GM23338 (cell line): ENCODE measurements at regions not wholly inside any gene's neighbourhood (a gene's known extent, or its start where the extent isn't known, plus 50 kb on each side); places are given as distances from the start of the nearest gene placed in this dataset.

Experiments used
- ETS1 ChIP-seq: IDR thresholded peaks from 2 replicates; pipeline ENCODE4 v1.6.1; 2016; ENCODE audit warnings: antibody characterized with exemption
- EZH2 ChIP-seq: fragments of 200-600 bp; sonication (generic); IDR thresholded peaks from one replicate; pipeline ENCODE4 v1.8.0; 2017; ENCODE audit warnings: antibody characterized with exemption, mild to moderate bottlenecking, low read depth; ENCODE audit not compliant: unreplicated experiment
- REST ChIP-seq: IDR thresholded peaks from one replicate; pipeline ENCODE4 v1.6.1; 2018; ENCODE audit warnings: antibody characterized with exemption; ENCODE audit not compliant: unreplicated experiment
- STAT1 ChIP-seq: IDR thresholded peaks from one replicate; pipeline ENCODE4 v1.6.1; 2016; ENCODE audit warnings: antibody characterized with exemption; ENCODE audit not compliant: unreplicated experiment
- ZNF114 ChIP-seq: fragments of 250-450 bp; sonication (Bioruptor Pico); IDR thresholded peaks from 2 replicates; pipeline ENCODE4 v1.5.0; 2020; ENCODE audit warnings: mild to moderate bottlenecking, moderate library complexity
- TF ChIP-seq, protein P1 (sequence below): fragments of 250-450 bp; sonication (Bioruptor Pico); IDR thresholded peaks from 2 replicates; pipeline ENCODE4 v1.5.0; 2020; ENCODE audit warnings: mild to moderate bottlenecking, moderate library complexity
- TF ChIP-seq, protein P2 (sequence below), 2 experiments: fragments of 200-600 bp in 1 of 2; sonication (generic) in 1 of 2; conservative IDR thresholded peaks; 2 replicates each; pipeline versions ENCODE4 v1.5.1 to v1.6.1; 2016 to 2017; ENCODE audit warnings: antibody characterized with exemption in 2 of 2, low read depth in 2 of 2, mild to moderate bottlenecking in 2 of 2, moderate library complexity in 1 of 2

DNA sequence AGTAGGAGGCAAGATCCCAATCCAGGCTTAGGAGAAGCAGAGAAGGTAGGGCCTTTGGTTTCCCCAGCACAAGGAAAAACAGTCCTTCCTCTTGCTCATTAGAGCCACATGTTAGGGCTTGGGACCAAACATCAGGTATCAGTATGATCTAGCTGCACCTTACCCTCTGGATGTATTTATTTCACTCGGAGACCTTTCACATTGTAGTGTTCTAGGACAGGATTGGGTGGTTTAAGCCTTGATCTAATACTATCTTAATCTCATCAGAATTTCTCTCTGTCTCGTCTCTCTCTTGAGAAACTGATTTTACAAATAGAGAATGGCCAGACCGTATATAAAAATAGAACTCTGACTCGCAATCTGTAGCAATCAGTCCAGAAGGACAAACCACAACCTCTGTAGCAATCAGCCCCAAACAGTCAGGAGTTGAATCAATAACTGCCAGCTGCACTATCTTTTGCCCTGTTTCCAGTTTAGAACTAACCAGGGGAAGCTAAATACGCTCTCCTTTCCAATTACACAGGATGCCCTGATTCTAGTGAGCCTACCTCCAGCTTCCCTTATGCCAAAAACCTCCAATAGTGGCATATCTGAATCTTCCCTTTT is 207.1 kb downstream of the TDRD15 start (continued):
- TF ChIP-seq, protein P1, sequence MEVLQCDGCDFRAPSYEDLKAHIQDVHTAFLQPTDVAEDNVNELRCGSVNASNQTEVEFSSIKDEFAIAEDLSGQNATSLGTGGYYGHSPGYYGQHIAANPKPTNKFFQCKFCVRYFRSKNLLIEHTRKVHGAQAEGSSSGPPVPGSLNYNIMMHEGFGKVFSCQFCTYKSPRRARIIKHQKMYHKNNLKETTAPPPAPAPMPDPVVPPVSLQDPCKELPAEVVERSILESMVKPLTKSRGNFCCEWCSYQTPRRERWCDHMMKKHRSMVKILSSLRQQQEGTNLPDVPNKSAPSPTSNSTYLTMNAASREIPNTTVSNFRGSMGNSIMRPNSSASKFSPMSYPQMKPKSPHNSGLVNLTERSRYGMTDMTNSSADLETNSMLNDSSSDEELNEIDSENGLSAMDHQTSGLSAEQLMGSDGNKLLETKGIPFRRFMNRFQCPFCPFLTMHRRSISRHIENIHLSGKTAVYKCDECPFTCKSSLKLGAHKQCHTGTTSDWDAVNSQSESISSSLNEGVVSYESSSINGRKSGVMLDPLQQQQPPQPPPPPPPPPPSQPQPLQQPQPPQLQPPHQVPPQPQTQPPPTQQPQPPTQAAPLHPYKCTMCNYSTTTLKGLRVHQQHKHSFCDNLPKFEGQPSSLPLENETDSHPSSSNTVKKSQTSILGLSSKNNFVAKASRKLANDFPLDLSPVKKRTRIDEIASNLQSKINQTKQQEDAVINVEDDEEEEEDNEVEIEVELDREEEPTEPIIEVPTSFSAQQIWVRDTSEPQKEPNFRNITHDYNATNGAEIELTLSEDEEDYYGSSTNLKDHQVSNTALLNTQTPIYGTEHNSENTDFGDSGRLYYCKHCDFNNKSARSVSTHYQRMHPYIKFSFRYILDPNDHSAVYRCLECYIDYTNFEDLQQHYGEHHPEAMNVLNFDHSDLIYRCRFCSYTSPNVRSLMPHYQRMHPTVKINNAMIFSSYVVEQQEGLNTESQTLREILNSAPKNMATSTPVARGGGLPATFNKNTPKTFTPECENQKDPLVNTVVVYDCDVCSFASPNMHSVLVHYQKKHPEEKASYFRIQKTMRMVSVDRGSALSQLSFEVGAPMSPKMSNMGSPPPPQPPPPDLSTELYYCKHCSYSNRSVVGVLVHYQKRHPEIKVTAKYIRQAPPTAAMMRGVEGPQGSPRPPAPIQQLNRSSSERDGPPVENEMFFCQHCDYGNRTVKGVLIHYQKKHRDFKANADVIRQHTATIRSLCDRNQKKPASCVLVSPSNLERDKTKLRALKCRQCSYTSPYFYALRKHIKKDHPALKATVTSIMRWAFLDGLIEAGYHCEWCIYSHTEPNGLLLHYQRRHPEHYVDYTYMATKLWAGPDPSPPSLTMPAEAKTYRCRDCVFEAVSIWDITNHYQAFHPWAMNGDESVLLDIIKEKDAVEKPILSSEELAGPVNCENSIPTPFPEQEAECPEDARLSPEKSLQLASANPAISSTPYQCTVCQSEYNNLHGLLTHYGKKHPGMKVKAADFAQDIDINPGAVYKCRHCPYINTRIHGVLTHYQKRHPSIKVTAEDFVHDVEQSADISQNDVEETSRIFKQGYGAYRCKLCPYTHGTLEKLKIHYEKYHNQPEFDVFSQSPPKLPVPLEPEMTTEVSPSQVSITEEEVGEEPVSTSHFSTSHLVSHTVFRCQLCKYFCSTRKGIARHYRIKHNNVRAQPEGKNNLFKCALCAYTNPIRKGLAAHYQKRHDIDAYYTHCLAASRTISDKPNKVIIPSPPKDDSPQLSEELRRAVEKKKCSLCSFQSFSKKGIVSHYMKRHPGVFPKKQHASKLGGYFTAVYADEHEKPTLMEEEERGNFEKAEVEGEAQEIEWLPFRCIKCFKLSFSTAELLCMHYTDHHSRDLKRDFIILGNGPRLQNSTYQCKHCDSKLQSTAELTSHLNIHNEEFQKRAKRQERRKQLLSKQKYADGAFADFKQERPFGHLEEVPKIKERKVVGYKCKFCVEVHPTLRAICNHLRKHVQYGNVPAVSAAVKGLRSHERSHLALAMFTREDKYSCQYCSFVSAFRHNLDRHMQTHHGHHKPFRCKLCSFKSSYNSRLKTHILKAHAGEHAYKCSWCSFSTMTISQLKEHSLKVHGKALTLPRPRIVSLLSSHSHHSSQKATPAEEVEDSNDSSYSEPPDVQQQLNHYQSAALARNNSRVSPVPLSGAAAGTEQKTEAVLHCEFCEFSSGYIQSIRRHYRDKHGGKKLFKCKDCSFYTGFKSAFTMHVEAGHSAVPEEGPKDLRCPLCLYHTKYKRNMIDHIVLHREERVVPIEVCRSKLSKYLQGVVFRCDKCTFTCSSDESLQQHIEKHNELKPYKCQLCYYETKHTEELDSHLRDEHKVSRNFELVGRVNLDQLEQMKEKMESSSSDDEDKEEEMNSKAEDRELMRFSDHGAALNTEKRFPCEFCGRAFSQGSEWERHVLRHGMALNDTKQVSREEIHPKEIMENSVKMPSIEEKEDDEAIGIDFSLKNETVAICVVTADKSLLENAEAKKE (CRISPR knock-in tag), result no peak
- TF ChIP-seq ETS1, result no peak
- TF ChIP-seq, protein P2, sequence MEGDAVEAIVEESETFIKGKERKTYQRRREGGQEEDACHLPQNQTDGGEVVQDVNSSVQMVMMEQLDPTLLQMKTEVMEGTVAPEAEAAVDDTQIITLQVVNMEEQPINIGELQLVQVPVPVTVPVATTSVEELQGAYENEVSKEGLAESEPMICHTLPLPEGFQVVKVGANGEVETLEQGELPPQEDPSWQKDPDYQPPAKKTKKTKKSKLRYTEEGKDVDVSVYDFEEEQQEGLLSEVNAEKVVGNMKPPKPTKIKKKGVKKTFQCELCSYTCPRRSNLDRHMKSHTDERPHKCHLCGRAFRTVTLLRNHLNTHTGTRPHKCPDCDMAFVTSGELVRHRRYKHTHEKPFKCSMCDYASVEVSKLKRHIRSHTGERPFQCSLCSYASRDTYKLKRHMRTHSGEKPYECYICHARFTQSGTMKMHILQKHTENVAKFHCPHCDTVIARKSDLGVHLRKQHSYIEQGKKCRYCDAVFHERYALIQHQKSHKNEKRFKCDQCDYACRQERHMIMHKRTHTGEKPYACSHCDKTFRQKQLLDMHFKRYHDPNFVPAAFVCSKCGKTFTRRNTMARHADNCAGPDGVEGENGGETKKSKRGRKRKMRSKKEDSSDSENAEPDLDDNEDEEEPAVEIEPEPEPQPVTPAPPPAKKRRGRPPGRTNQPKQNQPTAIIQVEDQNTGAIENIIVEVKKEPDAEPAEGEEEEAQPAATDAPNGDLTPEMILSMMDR (conservative IDR thresholded peaks at IDR 0.05; ENCODE audit: low read depth in 2 of 2), result no peak
- TF ChIP-seq ZNF114, result no peak
- TF ChIP-seq EZH2, result no peak
- TF ChIP-seq REST, result no peak
- TF ChIP-seq STAT1, result no peak
